Left forelimb (tissue), 1 donor: ENCODE measurements at regions not wholly inside any gene's neighbourhood (a gene's known extent, or its start where the extent isn't known, plus 50 kb on each side); places are given as distances from the start of the nearest gene placed in this dataset.
"Not testable (repeated sequence)": the region's sequence is repeated elsewhere in the genome, so short reads cannot be mapped to it uniquely, and the experiment has no call there.

Experiments
- DNase-seq: peaks from one replicate; pipeline ENCODE4 v3.0.0-alpha.2; 2018; ENCODE audit warnings: low spot score

DNA sequence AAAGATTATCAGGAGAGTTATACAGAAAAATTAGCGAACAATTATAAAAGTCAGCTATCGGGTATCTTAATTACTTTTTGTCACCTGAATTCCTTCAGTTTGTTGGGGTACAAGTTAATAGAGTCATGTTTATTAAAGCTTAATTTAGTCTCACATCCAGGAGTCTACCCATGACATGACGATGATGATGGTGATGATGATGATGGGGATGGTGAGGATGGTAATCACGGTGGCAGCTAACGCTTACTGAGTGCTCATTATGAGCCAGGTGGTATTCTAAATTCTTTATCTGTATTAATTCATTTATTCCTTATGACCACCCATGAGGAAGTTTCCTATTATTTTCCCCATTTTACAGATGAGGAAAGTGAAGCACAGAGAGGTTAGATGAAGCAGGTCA, 208.6 kb upstream of the KIF2A start:
- DNase-seq, result no peak

DNA sequence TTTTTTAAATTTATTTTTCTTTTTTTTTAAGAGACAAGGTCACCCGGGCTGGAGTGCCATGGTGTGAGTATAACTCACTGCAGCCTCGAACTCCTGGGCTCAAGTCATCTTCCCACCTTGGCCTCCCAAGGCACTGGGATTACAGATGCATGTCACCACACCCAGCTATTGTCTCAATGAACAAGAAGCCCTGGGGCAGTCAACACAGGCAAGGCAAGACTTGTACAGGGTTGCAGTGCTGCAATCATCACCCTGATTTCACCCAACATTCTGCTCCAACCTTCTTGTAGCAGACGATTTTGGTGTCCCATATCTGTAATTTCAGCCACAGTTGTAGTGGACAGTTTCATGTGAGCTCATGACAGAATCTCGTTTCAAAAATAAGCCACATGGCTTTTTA, 205.8 kb upstream of the KIF2A start:
- DNase-seq, result no peak

DNA sequence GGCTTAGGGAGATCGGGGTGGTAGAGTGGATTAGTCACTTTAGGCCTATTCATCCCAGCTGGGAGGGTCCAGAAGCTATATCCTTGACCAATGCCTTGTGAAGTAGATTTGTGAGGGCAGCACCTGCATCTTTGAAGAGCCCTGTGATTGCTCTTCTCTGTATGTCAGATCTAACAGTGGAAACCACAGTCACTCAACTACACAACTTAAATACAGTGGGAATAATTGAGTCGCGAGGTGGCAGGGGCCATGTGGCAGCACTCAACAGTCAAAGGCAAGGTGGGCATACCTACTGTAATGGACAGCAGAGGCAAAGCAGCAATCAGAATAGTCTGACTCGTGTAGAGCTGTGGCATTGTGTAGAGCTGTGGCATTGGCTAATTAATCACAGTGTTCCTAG, 202.1 kb upstream of the KIF2A start:
- not testable (repeated sequence) for DNase-seq

DNA sequence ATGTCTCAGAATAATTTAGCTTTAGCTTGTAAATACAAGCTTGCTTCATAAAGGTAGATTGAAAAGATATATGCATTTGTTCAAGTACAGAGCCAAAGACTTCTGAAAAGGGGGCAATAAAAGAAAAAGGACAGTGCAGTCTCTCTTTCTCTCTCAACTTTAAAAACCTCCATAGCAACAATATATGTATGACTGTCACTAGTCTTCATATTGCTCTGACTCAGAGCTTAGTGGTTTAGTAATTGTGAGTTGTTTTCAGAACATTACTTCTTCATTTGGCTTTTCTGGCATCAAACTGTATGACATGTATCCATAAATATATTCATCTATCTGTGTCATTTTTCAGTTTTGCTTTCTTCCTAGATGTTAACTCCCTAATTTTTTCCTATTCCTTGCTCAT, 194.6 kb upstream of the KIF2A start:
- DNase-seq, result no peak

GRCh38 chr5:62112689-62113228, 193.2 kb upstream of the KIF2A start:
- DNase-seq, result no peak

DNA sequence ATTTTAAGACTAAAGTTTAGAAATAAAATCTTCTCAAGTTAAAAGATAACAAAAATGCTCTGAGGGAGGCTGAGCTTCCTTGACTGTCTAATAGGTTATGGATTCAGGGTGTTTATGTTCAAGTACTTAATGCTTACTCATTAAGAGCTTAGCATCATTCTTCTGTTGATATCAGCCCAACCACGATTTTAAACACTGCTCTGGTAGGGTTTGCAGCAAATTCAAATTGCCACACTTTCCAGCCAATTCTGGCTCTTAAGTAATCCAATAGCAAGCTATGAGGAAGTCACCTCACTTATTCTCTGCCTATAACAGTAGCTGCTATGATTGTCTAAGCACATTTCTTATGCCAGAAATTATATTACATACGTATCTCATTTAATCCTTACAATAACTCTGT, 191.0 kb upstream of the KIF2A start:
- no peak for DNase-seq

- DNase-seq, result no peak
Observed at GRCh38 chr5:62124266-62124665, 181.7 kb upstream of the KIF2A start.

- DNase-seq, result no peak
Observed at GRCh38 chr5:62126090-62126489, 179.9 kb upstream of the KIF2A start.

DNA sequence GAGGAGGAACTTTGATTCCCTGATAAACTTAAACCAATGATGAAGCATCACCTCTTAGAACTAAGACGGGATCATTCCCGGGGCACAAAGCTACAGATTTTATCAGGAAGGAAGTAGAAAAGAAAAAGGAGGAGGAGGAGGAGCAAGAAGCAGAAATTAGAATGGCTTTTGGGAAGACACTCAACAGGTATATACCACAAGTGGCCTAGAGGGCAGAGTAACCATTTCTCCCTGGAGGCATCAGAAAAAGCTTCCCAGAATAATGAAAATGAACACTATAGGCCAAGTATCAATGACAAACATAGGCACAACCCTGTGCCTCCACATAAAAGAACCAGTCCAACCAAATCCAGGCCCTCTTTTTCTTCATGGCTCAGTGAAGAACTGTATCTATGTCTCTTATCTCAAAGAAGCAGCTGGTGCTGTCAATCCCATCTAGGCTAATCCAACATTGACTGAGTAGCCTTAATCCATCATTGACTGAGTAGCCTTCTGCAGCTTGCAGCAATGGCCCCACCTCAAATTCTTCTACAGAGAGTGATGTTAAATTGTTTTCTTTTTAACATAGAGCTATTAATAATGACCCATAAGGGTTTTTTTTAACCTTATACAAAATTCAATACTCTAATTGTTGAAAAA, 178.8 kb upstream of the KIF2A start:
- no peak for DNase-seq

DNA sequence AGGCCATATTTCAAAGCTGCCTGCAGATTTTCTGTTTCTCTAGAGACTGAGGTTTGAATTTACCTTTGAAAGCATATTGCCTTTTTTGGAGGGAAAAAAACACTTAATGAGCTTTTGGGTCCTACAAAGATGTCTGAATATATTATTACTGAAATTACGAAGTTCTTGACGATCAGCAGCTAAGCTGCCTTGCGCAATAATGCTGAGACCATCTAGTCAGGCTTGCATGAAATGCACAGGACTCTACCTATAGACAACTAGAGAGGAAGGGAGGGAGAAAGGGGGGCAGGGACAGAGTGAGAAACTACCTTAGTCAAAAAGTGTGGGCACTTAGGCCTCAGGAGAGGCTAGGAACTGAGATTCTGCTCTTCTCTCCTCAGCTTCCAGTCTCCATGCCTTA, 175.9 kb upstream of the KIF2A start:
- DNase-seq, result no peak

DNA sequence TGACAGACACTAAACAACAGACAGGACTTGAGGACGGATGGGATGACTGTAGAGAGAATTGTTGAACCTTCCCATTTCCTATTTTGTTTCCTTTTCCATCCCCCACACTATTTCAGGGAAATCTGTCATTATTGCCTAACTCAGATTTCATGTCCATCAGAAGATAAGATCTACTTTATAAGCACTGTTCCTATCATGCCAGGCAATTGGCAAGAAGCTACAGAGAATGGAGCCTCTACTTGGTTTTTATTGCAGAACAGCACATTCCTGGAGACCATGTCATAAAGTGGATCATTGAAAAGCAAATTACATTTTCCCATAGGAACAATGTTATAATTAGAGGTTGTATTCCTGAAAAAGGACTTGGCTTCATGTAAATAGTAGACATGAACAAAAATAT, 173.7 kb upstream of the KIF2A start:
- DNase-seq, result no peak

DNA sequence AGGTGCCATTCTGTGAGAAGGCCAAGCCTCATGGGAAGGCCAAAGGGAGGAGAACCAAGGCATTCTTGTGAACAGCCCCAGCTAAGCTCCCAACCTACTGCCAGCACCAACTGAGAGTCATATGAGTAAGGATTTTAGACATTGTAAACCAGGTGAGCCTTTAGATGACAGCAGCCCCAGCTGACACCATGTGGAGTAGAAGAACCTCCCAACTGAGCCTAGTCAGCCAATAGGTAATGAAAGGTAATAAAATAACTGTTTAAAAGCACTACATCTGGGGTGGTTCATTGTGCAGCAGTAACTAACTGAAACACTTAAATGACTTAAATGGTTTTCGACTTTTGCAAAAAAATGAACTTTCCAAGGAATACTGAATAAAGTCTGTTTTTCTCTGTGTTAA, 172.6 kb upstream of the KIF2A start:
- DNase-seq, result no peak

GRCh38 chr5:62134811-62135210, 171.2 kb upstream of the KIF2A start:
- no peak for DNase-seq

GRCh38 chr5:62137628-62138027, 168.4 kb upstream of the KIF2A start:
- DNase-seq, result no peak

- DNase-seq, result no peak
Observed at GRCh38 chr5:62138607-62139006, 167.4 kb upstream of the KIF2A start.

- DNase-seq, result no peak
Observed at GRCh38 chr5:62139741-62140140, 166.3 kb upstream of the KIF2A start.

DNA sequence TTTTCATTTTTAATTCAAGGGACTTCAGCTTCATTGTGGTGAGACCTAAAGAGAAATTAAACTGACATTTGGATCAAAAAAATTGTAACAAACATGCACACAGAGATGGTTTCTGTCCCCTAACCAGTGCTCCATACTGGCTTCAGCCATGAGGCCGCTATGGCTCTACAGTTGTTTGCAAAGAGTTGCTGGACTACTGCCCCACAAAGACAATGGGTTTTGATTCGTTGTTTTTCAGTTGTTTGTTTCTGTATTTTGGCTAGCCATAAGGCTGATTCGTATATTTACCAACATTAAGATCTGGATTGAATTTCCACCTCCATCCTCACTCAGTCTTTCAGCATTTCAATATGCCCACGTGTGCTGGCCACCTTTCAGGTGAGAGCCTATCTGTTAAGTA, 163.7 kb upstream of the KIF2A start:
- no peak for DNase-seq

GRCh38 chr5:62143268-62144229, 162.5 kb upstream of the KIF2A start:
- DNase-seq, result no peak

DNA sequence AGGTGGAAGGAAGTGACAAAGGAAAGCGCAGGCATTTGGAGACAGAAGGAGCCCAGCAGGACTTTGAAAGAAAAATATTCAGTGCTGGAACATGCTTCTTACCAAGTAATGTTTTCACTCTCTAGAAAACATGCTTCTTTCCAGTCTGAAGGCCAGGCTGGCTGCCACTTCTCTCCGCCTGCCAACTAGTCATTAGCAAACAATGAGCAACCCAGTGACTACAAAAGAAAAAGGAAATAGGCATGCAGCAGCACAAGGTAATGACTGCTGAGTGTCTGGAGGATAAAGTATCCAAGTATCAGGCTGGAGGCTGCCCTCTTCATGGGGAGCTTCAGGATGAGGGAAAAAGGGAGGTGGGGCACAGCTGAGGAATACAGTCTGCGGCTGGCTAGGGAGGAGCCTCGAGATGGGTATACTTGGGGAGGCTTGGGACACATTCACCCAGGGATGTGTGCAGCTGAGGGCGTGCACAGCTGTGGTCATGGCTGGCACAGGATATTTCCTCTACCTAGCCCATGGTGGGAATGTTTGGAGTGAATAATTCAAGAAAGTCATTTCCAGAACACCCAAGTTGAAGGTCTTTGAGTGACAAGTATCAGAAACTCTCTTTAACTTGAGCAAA, 161.5 kb upstream of the KIF2A start:
- no peak for DNase-seq

- no peak for DNase-seq
Observed at GRCh38 chr5:62149879-62150278, 156.1 kb upstream of the KIF2A start.

DNA sequence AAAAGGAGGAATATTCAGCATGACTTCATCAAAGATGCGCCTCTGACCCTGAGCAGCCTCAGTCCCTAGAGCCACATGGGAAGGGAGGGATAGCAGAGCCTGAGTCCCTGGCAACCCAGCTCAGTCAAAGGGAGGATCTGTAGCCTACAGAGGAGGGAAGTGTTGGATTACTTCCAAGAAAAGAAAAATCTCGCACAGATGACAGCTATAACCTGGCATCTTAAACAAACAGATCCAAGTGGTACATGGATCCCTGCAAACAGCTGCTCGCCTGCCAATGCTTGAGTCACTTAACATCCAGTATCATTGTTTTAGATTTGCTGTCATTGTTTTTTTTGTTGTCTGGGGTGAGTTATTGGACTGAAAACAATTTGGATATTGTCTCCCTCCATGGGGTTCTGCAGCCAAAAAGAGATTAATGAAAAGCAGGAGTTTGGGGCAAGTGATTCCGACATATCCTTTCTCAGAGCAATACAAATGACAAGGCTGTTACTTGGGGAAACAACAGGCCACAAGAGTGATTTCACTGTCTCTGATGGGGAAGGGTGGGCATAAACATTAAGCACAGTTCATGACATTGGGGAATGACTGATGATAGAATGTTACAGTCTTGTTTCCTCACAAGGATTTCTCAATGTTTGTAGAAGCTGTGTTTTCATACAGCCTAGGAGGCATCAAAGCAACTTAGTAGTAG, 153.5 kb upstream of the KIF2A start:
- DNase-seq, result no peak

GRCh38 chr5:62154758-62155157, 151.2 kb upstream of the KIF2A start:
- DNase-seq, result no peak
